ENCODE measurements at regions not wholly inside any gene's neighbourhood (a gene's known extent, or its start where the extent isn't known, plus 50 kb on each side); places are given as distances from the start of the nearest gene placed in this dataset.

DNA sequence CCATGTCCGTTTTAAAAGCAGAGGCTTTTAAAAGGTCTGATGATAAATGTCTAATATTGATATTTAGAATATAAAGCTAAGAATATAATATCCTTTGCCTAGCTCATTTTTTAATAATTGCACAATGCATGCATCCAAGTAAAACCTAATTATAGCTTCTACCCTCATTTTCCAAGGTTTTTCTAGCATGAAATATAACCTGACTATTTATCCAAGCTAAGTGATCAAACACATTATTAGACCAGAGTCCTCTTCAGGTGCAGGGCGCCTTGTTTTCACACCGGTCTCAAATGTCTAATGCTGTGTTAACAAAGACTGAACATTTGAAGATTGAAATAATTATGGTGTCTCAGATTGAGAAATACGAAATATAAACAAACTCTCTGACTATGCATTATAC is 648.9 kb upstream of the CXADR start:
- DNase-seq (ENCODE audit: low read depth), result no peak
- no peak for TF ChIP-seq CTCF (IDR thresholded peaks at IDR 0.05; ENCODE audit: insufficient read depth, low read depth, low read length, missing control alignments)
- no peak overlapping the region for H3K4me3 ChIP-seq (ENCODE audit: low read depth, low read length)

GRCh38 chr21:16865632-16866031 is 647.2 kb upstream of the CXADR start:
- no peak for TF ChIP-seq CTCF (IDR thresholded peaks at IDR 0.05; ENCODE audit: insufficient read depth, low read depth, low read length, missing control alignments)
- no peak for DNase-seq (ENCODE audit: low read depth)
- H3K4me3 ChIP-seq (ENCODE audit: low read depth, low read length), result no peak overlapping the region

GRCh38 chr21:16866851-16867250 is 646.0 kb upstream of the CXADR start:
- no peak for TF ChIP-seq CTCF (IDR thresholded peaks at IDR 0.05; ENCODE audit: insufficient read depth, low read depth, low read length, missing control alignments)
- no peak for DNase-seq (ENCODE audit: low read depth)
- H3K4me3 ChIP-seq (ENCODE audit: low read depth, low read length), result no peak overlapping the region

GRCh38 chr21:16870103-16870502 is 642.7 kb upstream of the CXADR start:
- no peak overlapping the region for H3K4me3 ChIP-seq (ENCODE audit: low read depth, low read length)
- TF ChIP-seq CTCF (IDR thresholded peaks at IDR 0.05; ENCODE audit: insufficient read depth, low read depth, low read length, missing control alignments), result no peak
- no peak for DNase-seq (ENCODE audit: low read depth)

- no peak overlapping the region for H3K4me3 ChIP-seq (ENCODE audit: low read depth, low read length)
- no peak for TF ChIP-seq CTCF (IDR thresholded peaks at IDR 0.05; ENCODE audit: insufficient read depth, low read depth, low read length, missing control alignments)
- DNase-seq (ENCODE audit: low read depth), result no peak
Observed at GRCh38 chr21:16872616-16873015, 640.2 kb upstream of the CXADR start.

DNA sequence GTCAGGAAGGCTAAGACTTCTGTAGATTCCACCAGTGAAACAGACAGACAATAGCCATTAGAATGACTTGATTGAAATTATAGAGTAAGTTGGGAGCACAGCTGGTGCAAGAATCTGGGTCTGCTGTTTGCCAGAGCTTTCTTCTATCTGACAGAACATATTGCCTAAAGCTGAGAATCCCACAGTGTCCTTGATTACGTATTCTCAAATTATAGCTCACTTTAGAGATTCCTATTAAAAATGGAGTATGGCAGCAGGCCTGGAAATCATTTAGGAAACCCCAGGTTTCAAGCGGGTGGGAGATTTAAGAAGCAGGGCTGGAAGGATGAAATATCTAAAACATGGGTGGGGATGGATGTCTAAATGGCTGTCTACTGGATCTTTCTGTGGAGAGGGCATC is 639.7 kb upstream of the CXADR start:
- no peak overlapping the region for H3K4me3 ChIP-seq (ENCODE audit: low read depth, low read length)
- TF ChIP-seq CTCF (IDR thresholded peaks at IDR 0.05; ENCODE audit: insufficient read depth, low read depth, low read length, missing control alignments), result no peak
- no peak for DNase-seq (ENCODE audit: low read depth)

GRCh38 chr21:16873596-16873995 is 639.2 kb upstream of the CXADR start:
- TF ChIP-seq CTCF (IDR thresholded peaks at IDR 0.05; ENCODE audit: insufficient read depth, low read depth, low read length, missing control alignments), result no peak

More at GRCh38 chr21:16873596-16873995, 639.2 kb upstream of the CXADR start:
- no peak for DNase-seq (ENCODE audit: low read depth)
- H3K4me3 ChIP-seq (ENCODE audit: low read depth, low read length), result no peak overlapping the region
